ENCODE measurements at regions not wholly inside any gene's neighbourhood (a gene's known extent, or its start where the extent isn't known, plus 50 kb on each side); places are given as distances from the start of the nearest gene placed in this dataset.
"Not testable (repeated sequence)": the region's sequence is repeated elsewhere in the genome, so short reads cannot be mapped to it uniquely, and the experiment has no call there.

DNA sequence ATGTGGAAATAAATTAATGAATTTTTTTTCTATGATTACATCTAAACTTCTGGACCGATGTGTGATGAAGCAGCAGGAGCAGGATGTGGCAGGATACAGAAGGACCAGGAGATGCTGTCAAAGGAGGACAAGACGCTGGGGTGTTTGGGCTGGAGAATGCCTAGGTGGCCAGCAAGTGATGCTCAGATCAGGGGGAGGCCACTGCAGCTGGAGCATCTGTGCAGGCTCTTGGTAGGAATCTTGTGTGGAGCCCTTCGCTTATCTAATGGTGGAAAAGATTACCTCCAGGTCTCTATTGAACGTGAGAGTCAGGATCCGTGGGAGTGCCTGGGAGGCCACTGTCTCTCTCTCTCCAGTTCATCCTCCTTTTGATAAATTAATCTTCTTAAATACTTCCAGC lies 79.8 kb downstream of the MRPL36 start:
- no peak overlapping the region for H3K4me3 ChIP-seq (ENCODE audit: low read length)
- DNase-seq (ENCODE audit: low read depth): no peak
- TF ChIP-seq, protein P1, sequence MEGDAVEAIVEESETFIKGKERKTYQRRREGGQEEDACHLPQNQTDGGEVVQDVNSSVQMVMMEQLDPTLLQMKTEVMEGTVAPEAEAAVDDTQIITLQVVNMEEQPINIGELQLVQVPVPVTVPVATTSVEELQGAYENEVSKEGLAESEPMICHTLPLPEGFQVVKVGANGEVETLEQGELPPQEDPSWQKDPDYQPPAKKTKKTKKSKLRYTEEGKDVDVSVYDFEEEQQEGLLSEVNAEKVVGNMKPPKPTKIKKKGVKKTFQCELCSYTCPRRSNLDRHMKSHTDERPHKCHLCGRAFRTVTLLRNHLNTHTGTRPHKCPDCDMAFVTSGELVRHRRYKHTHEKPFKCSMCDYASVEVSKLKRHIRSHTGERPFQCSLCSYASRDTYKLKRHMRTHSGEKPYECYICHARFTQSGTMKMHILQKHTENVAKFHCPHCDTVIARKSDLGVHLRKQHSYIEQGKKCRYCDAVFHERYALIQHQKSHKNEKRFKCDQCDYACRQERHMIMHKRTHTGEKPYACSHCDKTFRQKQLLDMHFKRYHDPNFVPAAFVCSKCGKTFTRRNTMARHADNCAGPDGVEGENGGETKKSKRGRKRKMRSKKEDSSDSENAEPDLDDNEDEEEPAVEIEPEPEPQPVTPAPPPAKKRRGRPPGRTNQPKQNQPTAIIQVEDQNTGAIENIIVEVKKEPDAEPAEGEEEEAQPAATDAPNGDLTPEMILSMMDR (conservative IDR thresholded peaks at IDR 0.05; ENCODE audit: low read length): no peak

DNA sequence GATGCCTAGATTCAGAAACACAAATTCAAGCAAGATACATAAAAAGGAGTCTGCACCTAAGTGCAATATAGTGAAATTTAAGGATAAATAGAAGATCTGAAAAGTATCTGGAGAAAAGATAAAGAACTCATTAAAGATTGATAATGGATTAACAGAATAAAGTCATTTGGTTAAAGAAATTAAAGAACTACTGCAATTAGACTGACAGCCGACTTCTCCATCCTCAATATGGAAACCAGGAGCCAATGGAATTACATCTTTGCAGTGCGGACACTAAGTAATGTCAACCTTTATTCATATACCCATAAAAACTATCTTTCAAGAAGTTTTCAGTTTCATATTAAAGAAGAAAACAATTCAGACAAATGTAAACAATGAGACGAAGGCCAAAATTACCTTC lies 81.0 kb downstream of the MRPL36 start:
- TF ChIP-seq, protein P1 (conservative IDR thresholded peaks at IDR 0.05; ENCODE audit: low read length): no peak
- no peak overlapping the region for H3K4me3 ChIP-seq (ENCODE audit: low read length)
- DNase-seq (ENCODE audit: low read depth): no peak

DNA sequence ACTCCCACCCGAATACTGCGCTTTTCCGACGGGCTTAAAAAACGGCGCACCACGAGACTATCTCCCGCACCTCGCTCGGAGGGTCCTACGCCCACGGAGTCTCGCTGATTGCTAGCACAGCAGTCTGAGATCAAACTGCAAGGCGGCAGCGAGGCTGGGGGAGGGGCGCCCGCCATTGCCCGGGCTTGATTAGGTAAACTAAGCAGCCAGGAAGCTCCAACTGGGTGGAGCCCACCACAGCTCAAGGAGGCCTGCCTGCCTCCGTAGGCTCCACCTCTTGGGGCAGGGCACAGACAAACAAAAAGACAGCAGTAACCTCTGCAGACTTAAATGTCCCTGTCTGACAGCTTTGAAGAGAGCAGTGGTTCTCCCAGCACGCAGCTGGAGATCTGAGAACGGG lies 89.5 kb downstream of the MRPL36 start:
- H3K4me3 ChIP-seq (ENCODE audit: low read length); DNase-seq (ENCODE audit: low read depth): not testable (repeated sequence)

DNA sequence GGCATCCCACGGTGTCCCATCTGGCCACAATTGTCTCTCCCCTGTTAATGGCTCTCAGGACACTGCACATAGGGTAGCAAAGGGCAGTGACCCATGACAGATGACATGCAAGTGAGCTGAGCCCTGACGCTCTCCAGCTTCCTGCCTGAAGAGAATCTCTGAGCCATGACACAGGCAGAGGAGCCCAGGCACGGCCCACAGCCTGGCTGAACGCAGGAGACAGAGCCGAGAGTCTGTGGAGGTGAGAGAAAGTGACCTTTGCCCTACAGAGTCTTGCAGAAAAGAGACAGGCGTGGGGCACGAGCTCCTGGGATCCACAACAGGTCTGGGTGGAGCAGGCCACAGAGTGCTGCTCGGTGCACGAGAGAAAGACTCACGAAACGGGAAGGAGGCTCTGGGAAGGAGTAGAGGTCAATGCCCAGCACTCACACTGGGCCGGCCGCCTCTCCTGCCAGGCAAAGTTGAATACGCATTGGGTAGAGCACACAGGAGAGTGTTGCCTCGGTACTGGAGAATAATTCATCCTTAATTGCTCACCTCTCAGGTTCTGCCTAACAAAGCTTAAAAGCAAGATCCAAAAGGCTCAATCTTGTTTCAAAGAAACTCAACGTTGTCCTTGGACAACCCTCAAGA lies 90.3 kb downstream of the MRPL36 start:
- TF ChIP-seq, protein P1 (conservative IDR thresholded peaks at IDR 0.05; ENCODE audit: low read length): no peak
- no peak overlapping the region for H3K4me3 ChIP-seq (ENCODE audit: low read length)
- no peak for DNase-seq (ENCODE audit: low read depth)

DNA sequence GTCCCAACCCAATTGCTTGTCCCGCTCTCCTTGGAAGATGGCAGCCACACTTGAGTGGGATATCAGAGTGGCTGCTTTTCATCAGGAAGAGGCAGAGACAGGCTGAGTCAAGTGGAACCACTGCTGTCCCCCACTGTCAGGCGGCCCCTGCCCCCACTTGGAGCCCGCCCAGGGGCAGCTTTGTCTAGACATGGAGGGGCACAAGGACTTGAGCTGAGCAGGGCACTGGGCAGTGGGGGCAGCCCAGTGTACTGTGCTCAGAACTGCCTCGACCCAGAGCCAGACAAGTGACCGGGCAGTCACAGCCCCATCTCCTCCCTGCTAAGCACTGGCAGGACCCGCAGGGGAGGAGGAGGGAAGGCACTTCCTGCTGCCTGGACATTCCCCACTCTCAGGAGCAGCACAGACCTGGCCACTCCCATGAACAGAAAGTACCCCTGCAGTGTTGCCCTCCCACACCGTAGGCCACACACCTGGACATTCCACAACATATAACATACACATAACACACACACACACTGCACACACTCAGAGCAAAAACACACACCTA lies 91.0 kb downstream of the MRPL36 start:
- no peak for DNase-seq (ENCODE audit: low read depth)
- TF ChIP-seq, protein P1 (conservative IDR thresholded peaks at IDR 0.05; ENCODE audit: low read length): no peak
- no peak overlapping the region for H3K4me3 ChIP-seq (ENCODE audit: low read length)

DNA sequence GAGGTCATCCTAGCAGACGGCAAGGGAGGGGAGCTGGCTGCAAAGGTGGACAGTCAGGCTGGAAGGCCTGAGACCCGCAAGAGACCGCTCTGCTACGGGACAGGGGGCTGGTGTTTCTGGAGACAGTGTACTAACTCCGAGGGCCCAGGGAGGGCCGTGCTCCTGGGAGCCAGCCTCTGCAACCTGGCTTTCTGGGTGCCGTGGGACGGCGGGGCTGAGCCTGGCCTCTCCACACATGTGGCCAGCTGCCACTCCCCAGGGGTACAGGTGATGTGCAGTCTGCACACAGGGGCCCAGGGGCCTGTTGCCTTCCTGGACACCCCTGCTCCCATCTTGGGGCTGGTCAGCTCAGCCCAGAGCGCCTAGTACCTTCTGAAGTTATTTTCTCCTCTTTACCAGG lies 92.2 kb downstream of the MRPL36 start:
- H3K4me3 ChIP-seq (ENCODE audit: low read length): no peak overlapping the region
- no peak for DNase-seq (ENCODE audit: low read depth)
- TF ChIP-seq, protein P1 (conservative IDR thresholded peaks at IDR 0.05; ENCODE audit: low read length): no peak

DNA sequence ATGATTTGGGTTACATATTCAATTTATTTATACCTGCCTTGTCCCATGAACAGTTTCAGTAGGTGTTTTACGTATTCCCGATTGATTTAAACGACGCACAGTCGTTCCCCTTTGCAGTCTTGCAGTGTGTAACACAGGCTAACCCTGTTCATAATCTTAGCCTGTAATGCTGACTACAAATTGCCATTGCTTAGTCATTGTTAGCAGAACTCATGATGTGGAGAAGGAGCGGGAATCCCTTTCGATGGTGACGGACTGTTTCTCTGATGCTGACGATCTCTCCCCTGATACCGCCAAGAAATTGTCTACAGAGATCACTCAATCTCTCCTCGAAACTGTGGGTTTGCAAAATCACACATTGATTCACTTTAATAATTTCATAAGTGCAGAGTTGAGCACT lies 93.2 kb downstream of the MRPL36 start:
- H3K4me3 ChIP-seq (ENCODE audit: low read length): no peak overlapping the region
- TF ChIP-seq, protein P1 (conservative IDR thresholded peaks at IDR 0.05; ENCODE audit: low read length): no peak
- no peak for DNase-seq (ENCODE audit: low read depth)

All from AG10803 (cell line).